Retinal pigment epithelial cell (primary cell): ENCODE measurements at regions not wholly inside any gene's neighbourhood (a gene's known extent, or its start where the extent isn't known, plus 50 kb on each side); places are given as distances from the start of the nearest gene placed in this dataset.
"Not testable (repeated sequence)": the region's sequence is repeated elsewhere in the genome, so short reads cannot be mapped to it uniquely, and the experiment has no call there.

Experiments used
- DNase-seq: peaks from one replicate; pipeline ENCODE4 v3.0.0-alpha.2; 2010; ENCODE audit warnings: low read depth
- H3K4me3 ChIP-seq: 2 replicates; pipeline ENCODE4 v1.5.1; 2011; ENCODE audit warnings: mild to moderate bottlenecking, low read length, control low read depth, moderate library complexity
- TF ChIP-seq, protein P1 (sequence below): conservative IDR thresholded peaks from 2 replicates; pipeline ENCODE4 v1.5.1; 2011; ENCODE audit warnings: low read depth, low read length, control low read depth, inconsistent platforms

DNA sequence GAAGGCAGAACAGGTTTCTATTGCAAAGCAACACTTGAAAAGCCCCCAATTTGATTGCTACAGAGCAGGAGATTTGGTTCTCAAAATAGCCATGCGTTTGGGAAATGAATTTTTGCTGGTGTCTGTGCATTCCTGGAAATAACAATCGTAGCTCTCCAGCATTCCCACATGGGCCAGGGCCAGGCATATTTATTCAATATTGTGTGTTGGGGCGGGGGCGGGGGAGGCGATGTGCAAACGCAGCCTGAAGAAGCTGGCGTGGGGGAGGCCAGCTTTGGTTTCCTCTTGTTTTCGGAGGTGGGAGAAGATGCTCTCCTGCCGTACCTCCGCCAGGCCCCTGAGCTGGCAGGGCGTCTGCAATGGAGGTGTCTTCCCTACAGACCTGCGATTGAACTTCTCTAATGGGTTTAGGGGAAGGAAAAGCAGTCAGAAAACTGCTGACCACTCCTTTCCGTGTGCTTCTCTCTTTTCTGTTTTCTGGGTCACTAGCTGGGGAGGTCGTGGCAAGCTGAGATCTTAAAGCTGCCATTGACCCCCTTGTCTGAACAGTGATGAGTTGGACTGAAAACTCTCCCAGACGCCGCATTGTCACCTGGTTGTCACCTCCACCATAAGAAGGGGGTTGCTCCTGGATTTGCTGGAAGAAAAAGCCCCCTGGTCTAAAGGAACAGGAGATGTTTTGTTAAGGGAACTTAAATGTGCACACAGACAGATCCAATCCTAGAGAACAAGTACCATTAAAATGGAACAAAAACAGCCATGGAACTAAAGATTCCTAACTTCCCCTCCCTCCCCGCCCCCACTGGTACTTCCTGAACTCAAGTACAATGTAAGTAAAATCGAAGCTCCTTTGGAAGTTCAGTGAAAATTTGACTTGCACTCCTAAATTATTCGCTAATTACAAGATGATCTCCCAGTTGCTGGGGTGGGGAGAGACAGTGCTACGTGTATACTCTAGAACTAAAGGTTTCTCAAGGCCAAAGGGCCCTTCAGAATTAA is 56.4 kb upstream of the HABP2 start:
- TF ChIP-seq, protein P1, sequence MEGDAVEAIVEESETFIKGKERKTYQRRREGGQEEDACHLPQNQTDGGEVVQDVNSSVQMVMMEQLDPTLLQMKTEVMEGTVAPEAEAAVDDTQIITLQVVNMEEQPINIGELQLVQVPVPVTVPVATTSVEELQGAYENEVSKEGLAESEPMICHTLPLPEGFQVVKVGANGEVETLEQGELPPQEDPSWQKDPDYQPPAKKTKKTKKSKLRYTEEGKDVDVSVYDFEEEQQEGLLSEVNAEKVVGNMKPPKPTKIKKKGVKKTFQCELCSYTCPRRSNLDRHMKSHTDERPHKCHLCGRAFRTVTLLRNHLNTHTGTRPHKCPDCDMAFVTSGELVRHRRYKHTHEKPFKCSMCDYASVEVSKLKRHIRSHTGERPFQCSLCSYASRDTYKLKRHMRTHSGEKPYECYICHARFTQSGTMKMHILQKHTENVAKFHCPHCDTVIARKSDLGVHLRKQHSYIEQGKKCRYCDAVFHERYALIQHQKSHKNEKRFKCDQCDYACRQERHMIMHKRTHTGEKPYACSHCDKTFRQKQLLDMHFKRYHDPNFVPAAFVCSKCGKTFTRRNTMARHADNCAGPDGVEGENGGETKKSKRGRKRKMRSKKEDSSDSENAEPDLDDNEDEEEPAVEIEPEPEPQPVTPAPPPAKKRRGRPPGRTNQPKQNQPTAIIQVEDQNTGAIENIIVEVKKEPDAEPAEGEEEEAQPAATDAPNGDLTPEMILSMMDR: no peak

DNA sequence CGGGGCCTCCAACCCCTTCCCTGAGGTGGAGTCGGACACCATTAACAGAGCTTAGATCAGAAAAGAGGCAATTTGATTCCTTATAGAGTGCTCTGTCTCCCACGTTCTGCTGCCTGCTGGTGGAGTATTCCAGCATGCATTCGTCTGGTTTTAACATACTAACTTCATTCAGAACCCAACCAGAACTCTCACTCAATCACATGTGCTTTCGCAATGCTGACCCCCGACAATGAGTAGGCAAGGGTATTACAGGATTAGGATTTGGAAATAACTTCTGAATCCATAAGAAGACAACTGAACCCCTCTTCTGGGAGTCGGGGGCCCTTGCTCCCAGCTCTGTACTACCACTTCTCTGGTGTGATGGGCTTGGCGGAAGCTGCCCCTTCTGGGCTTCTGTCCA is 55.7 kb upstream of the HABP2 start:
- TF ChIP-seq, protein P1: no peak
- no peak overlapping the region for H3K4me3 ChIP-seq

More for the DNA sequence above, 56.4 kb upstream of the HABP2 start:
- DNase-seq: no peak
- H3K4me3 ChIP-seq: no peak overlapping the region

DNA sequence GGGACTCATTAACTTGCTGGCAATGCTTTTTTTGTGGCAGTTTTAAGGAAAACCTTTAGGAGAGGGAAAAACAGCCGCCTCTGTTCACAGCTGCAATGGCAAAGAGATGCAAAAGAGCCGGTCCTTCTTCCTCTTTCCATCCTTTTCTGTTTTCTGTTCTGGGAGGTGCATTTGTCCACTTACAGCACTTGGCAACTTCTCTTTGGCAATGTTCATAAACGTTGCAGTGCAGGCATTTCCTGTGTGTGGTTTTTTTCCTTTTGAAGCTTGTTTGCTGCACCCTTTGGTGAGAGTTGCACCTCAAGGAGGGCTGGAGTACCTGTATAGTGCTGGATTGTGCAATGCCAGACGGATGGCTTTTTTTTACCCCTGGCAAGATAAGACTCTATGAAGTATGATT is 53.9 kb upstream of the HABP2 start:
- no peak overlapping the region for H3K4me3 ChIP-seq
- no peak for DNase-seq
- TF ChIP-seq, protein P1: no peak

More for the DNA sequence above, 55.7 kb upstream of the HABP2 start:
- DNase-seq: no peak

DNA sequence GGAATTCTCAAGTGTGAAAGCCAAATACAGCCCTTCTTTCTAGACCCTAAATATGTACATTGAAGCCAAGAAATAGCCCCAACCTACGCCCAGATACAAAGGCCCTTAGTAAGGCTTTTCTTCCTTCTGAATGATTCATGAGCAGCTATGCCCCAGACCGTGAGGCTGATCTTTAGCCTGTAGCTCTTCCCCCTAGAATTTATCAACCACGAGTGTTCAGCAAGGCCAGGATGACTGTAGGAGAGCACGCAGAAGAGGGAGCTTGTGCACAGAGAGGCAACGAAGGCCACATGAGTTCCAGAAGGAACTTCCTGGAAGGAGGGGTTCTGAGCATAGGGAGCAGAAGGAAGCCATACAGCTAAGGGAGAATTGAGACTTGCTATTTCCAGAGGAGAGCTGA is 53.0 kb upstream of the HABP2 start:
- no peak overlapping the region for H3K4me3 ChIP-seq
- no peak for DNase-seq
- TF ChIP-seq, protein P1: no peak

DNA sequence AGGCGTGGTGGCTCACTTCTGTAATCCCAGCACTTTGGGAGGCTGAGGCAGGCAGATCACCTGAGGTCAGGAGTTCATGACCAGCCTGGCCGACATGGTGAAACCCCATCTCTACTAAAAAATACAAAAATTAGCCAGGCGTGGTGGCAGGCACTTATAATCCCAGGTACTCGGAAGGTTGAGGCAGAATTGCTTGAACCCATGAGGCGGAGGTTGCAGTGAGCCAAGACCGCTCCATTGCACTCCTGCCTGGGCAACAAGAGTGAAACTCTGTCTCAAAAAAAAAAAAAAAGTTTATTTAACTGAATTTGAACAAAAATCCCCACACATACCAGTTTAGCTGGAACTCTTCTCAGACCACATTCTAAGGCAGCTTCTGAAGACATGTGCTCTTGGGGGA is 51.8 kb upstream of the HABP2 start:
- DNase-seq, H3K4me3 ChIP-seq: not testable (repeated sequence)
